ENCODE measurements at regions not wholly inside any gene's neighbourhood (a gene's known extent, or its start where the extent isn't known, plus 50 kb on each side); places are given as distances from the start of the nearest gene placed in this dataset.
"Not testable (repeated sequence)": the region's sequence is repeated elsewhere in the genome, so short reads cannot be mapped to it uniquely, and the experiment has no call there.

- DNase-seq, result no peak
Observed at GRCh38 chr1:5730272-5731109, 261.7 kb downstream of the NPHP4 start.

GRCh38 chr1:5729636-5730145 lies 262.5 kb downstream of the NPHP4 start:
- no peak for DNase-seq

GRCh38 chr1:5728663-5729355 lies 263.4 kb downstream of the NPHP4 start:
- no peak for DNase-seq

- no peak for DNase-seq
Observed at GRCh38 chr1:5727871-5728643, 264.2 kb downstream of the NPHP4 start.

- no peak for DNase-seq
Observed at GRCh38 chr1:5727191-5727590, 265.0 kb downstream of the NPHP4 start.

GRCh38 chr1:5726586-5727184 lies 265.5 kb downstream of the NPHP4 start:
- not testable (repeated sequence) for DNase-seq

GRCh38 chr1:5725855-5726585 lies 266.2 kb downstream of the NPHP4 start:
- DNase-seq, result no peak

- no peak for DNase-seq
Observed at GRCh38 chr1:5725406-5725805, 266.8 kb downstream of the NPHP4 start.

GRCh38 chr1:5724847-5725246 lies 267.4 kb downstream of the NPHP4 start:
- DNase-seq, result no peak

GRCh38 chr1:5722635-5723164 lies 269.5 kb downstream of the NPHP4 start:
- DNase-seq, result no peak

- no peak for DNase-seq
Observed at GRCh38 chr1:5721634-5722215, 270.5 kb downstream of the NPHP4 start.

- no peak for DNase-seq
Observed at GRCh38 chr1:5720936-5721335, 271.3 kb downstream of the NPHP4 start.

GRCh38 chr1:5720484-5720883 lies 271.7 kb downstream of the NPHP4 start:
- no peak for DNase-seq

GRCh38 chr1:5720045-5720444 lies 272.2 kb downstream of the NPHP4 start:
- DNase-seq, result no peak

GRCh38 chr1:5718831-5719632 lies 273.2 kb downstream of the NPHP4 start:
- no peak for DNase-seq

- DNase-seq, result no peak
Observed at GRCh38 chr1:5717031-5717682, 275.1 kb downstream of the NPHP4 start.

- no peak for DNase-seq
Observed at GRCh38 chr1:5716126-5716525, 276.1 kb downstream of the NPHP4 start.

- no peak for DNase-seq
Observed at GRCh38 chr1:5713101-5714010, 278.9 kb downstream of the NPHP4 start.

Data from AML-193 (cell line).